SK-N-SH treated with all-trans-retinoic acid at 6 μM for 48 hours (cell line): ENCODE measurements at regions not wholly inside any gene's neighbourhood (a gene's known extent, or its start where the extent isn't known, plus 50 kb on each side); places are given as distances from the start of the nearest gene placed in this dataset.

Source experiments
- ATAC-seq: fragments of 200-7000 bp; cut with Tn5 transposase; 3 replicates; pipeline ENCODE4 v1.9.1; 2020; ENCODE audit warnings: mild to moderate bottlenecking, moderate library complexity
- BACH2 ChIP-seq: fragments of 250-450 bp; sonication (Bioruptor Pico); IDR thresholded peaks from 2 replicates; pipeline ENCODE4 v1.9.0; 2021; ENCODE audit warnings: mild to moderate bottlenecking, borderline replicate concordance
- CREB5 ChIP-seq: fragments of 250-450 bp; sonication (Bioruptor Pico); IDR thresholded peaks from 2 replicates; pipeline ENCODE4 v1.5.1; 2020; ENCODE audit warnings: low read depth, mild to moderate bottlenecking, moderate library complexity
- ESRRG ChIP-seq: fragments of 250-450 bp; sonication (Bioruptor Pico); IDR thresholded peaks from 2 replicates; pipeline ENCODE4 v1.6.1; 2021; ENCODE audit warnings: mild to moderate bottlenecking
- GLIS3 ChIP-seq: fragments of 250-450 bp; sonication (Bioruptor Pico); IDR thresholded peaks from 2 replicates; pipeline ENCODE4 v1.5.0; 2020; ENCODE audit warnings: mild to moderate bottlenecking, moderate library complexity
- ISL1 ChIP-seq: fragments of 250-450 bp; sonication (Bioruptor Pico); IDR thresholded peaks from 2 replicates; pipeline ENCODE4 v2.1.2; 2022; ENCODE audit warnings: mild to moderate bottlenecking, moderate library complexity
- OSR1 ChIP-seq: fragments of 250-450 bp; sonication (Bioruptor Pico); IDR thresholded peaks from 2 replicates; pipeline ENCODE4 v1.8.0; 2022; ENCODE audit warnings: moderate library complexity, mild to moderate bottlenecking, inconsistent platforms
- PPARA ChIP-seq: fragments of 250-450 bp; sonication (Bioruptor Pico); IDR thresholded peaks from 2 replicates; pipeline ENCODE4 v1.5.0; 2020; ENCODE audit warnings: mild to moderate bottlenecking, borderline replicate concordance
- RARB ChIP-seq: fragments of 250-450 bp; sonication (Bioruptor Pico); IDR thresholded peaks from 2 replicates; pipeline ENCODE4 v1.8.0; 2021; ENCODE audit warnings: mild to moderate bottlenecking, moderate library complexity
- SNAI2 ChIP-seq: fragments of 250-450 bp; sonication (Bioruptor Pico); IDR thresholded peaks from 2 replicates; pipeline ENCODE4 v1.5.0; 2020; ENCODE audit warnings: mild to moderate bottlenecking, moderate library complexity
- TCF4 ChIP-seq: fragments of 250-450 bp; sonication (Bioruptor Pico); IDR thresholded peaks from 2 replicates; pipeline ENCODE4 v1.8.0; 2021; ENCODE audit warnings: mild to moderate bottlenecking, moderate library complexity, borderline replicate concordance
- TOX ChIP-seq: fragments of 250-450 bp; sonication (Bioruptor Pico); IDR thresholded peaks from 2 replicates; pipeline ENCODE4 v1.8.0; 2021; ENCODE audit warnings: mild to moderate bottlenecking, moderate library complexity, borderline replicate concordance
- TSHZ2 ChIP-seq: fragments of 250-450 bp; sonication (Bioruptor Pico); IDR thresholded peaks from 2 replicates; pipeline ENCODE4 v1.5.0; 2020; ENCODE audit warnings: mild to moderate bottlenecking, moderate library complexity
- ZC3H10 ChIP-seq: fragments of 250-450 bp; sonication (Bioruptor Pico); IDR thresholded peaks from 2 replicates; pipeline ENCODE4 v1.5.1; 2021; ENCODE audit warnings: mild to moderate bottlenecking, moderate library complexity
- ZFP3 ChIP-seq: fragments of 250-450 bp; sonication (Bioruptor Pico); IDR thresholded peaks from 2 replicates; pipeline ENCODE4 v1.5.0; 2020; ENCODE audit warnings: mild to moderate bottlenecking, moderate library complexity
- ZFP30 ChIP-seq: fragments of 450-650 bp; formaldehyde crosslinking; IDR thresholded peaks from 2 replicates; pipeline ENCODE4 v1.5.0; 2022; ENCODE audit warnings: mild to moderate bottlenecking, moderate library complexity
- ZNF565 ChIP-seq: fragments of 450-650 bp; formaldehyde crosslinking; conservative IDR thresholded peaks from 2 replicates; pipeline ENCODE4 v1.5.0; 2020; ENCODE audit warnings: low read depth, mild to moderate bottlenecking, moderate library complexity
- ZNF70 ChIP-seq: fragments of 450-650 bp; formaldehyde crosslinking; IDR thresholded peaks from 2 replicates; pipeline ENCODE4 v1.5.0; 2020; ENCODE audit warnings: mild to moderate bottlenecking, moderate library complexity
- ZNF8 ChIP-seq: fragments of 450-650 bp; formaldehyde crosslinking; IDR thresholded peaks from 2 replicates; pipeline ENCODE4 v1.5.0; 2020; ENCODE audit warnings: mild to moderate bottlenecking, moderate library complexity
- TF ChIP-seq, protein P1 (sequence below): fragments of 250-450 bp; sonication (Bioruptor Pico); IDR thresholded peaks from 2 replicates; pipeline ENCODE4 v1.8.0; 2020; ENCODE audit warnings: mild to moderate bottlenecking, moderate library complexity, borderline replicate concordance
- TF ChIP-seq, protein P2 (sequence below): fragments of 250-450 bp; sonication (Bioruptor Pico); IDR thresholded peaks from 2 replicates; pipeline ENCODE4 v1.8.0; 2021; ENCODE audit warnings: low read depth, mild to moderate bottlenecking, moderate library complexity, borderline replicate concordance
- TF ChIP-seq, protein P3 (sequence below): fragments of 250-450 bp; sonication (Bioruptor Pico); IDR thresholded peaks from 2 replicates; pipeline ENCODE4 v1.5.1; 2021; ENCODE audit warnings: mild to moderate bottlenecking, moderate library complexity

GRCh38 chr12:91732086-91732485 is 413.6 kb downstream of the BTG1 start (continued):
- TF ChIP-seq, protein P1, sequence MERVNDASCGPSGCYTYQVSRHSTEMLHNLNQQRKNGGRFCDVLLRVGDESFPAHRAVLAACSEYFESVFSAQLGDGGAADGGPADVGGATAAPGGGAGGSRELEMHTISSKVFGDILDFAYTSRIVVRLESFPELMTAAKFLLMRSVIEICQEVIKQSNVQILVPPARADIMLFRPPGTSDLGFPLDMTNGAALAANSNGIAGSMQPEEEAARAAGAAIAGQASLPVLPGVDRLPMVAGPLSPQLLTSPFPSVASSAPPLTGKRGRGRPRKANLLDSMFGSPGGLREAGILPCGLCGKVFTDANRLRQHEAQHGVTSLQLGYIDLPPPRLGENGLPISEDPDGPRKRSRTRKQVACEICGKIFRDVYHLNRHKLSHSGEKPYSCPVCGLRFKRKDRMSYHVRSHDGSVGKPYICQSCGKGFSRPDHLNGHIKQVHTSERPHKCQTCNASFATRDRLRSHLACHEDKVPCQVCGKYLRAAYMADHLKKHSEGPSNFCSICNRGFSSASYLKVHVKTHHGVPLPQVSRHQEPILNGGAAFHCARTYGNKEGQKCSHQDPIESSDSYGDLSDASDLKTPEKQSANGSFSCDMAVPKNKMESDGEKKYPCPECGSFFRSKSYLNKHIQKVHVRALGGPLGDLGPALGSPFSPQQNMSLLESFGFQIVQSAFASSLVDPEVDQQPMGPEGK (CRISPR knock-in tag), result no peak
- no peak for TF ChIP-seq TCF4 (CRISPR knock-in tag)
- TF ChIP-seq TSHZ2 (CRISPR knock-in tag), result no peak
- TF ChIP-seq SNAI2 (CRISPR knock-in tag), result no peak
- no peak for TF ChIP-seq RARB (CRISPR knock-in tag)
- TF ChIP-seq ESRRG, result no peak

DNA sequence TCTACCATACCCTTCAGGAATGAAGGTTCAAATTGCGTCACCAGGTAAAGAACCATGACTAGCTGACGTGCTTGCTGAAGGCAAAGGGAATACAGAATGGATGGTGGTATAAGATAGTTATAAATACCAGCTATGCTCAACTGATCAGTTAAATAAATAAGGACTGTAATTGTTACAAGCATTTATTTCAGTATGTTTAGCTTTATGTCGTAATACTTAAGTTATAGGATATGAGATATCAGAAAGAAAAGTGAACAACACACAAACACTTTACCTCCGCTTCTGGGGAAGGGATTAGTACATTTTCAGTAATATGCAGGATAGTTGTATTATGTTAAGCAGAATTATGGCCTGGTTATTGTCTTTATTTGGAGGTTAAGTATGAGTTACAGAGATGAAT is 416.1 kb downstream of the BTG1 start:
- TF ChIP-seq ZC3H10 (CRISPR knock-in tag) (no peak), PPARA (CRISPR knock-in tag) (no peak), ZFP30 (CRISPR knock-in tag) (no peak), TOX (CRISPR knock-in tag) (no peak), ZFP3 (no peak), GLIS3 (CRISPR knock-in tag) (no peak), ZNF70 (CRISPR knock-in tag) (no peak)
- TF ChIP-seq, protein P2, sequence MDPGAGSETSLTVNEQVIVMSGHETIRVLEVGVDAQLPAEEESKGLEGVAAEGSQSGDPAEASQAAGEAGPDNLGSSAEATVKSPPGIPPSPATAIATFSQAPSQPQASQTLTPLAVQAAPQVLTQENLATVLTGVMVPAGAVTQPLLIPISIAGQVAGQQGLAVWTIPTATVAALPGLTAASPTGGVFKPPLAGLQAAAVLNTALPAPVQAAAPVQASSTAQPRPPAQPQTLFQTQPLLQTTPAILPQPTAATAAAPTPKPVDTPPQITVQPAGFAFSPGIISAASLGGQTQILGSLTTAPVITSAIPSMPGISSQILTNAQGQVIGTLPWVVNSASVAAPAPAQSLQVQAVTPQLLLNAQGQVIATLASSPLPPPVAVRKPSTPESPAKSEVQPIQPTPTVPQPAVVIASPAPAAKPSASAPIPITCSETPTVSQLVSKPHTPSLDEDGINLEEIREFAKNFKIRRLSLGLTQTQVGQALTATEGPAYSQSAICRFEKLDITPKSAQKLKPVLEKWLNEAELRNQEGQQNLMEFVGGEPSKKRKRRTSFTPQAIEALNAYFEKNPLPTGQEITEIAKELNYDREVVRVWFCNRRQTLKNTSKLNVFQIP (CRISPR knock-in tag), result no peak
- TF ChIP-seq, all 23 proteins: peak for 0
- ATAC-seq, result no peak

- ATAC-seq, result no peak
- TF ChIP-seq ESRRG (no peak), ZNF8 (CRISPR knock-in tag) (no peak), ZNF565 (no peak), ISL1 (no peak), TOX (CRISPR knock-in tag) (no peak), BACH2 (no peak), GLIS3 (CRISPR knock-in tag) (no peak), PPARA (CRISPR knock-in tag) (no peak), TCF4 (CRISPR knock-in tag) (no peak)
- TF ChIP-seq, protein P3, sequence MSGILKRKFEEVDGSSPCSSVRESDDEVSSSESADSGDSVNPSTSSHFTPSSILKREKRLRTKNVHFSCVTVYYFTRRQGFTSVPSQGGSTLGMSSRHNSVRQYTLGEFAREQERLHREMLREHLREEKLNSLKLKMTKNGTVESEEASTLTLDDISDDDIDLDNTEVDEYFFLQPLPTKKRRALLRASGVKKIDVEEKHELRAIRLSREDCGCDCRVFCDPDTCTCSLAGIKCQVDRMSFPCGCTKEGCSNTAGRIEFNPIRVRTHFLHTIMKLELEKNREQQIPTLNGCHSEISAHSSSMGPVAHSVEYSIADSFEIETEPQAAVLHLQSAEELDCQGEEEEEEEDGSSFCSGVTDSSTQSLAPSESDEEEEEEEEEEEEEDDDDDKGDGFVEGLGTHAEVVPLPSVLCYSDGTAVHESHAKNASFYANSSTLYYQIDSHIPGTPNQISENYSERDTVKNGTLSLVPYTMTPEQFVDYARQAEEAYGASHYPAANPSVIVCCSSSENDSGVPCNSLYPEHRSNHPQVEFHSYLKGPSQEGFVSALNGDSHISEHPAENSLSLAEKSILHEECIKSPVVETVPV (CRISPR knock-in tag), result no peak
- TF ChIP-seq, protein P2 (CRISPR knock-in tag), result no peak
Measured at GRCh38 chr12:91723191-91723590, 422.5 kb downstream of the BTG1 start.

GRCh38 chr12:91722072-91722471 is 423.6 kb downstream of the BTG1 start:
- ATAC-seq, result no peak
- TF ChIP-seq ESRRG (no peak), ZNF565 (no peak), RARB (CRISPR knock-in tag) (no peak), OSR1 (no peak), BACH2 (no peak), ZFP3 (no peak), TOX (CRISPR knock-in tag) (no peak), TCF4 (CRISPR knock-in tag) (no peak), ZNF70 (CRISPR knock-in tag) (no peak), CREB5 (no peak), PPARA (CRISPR knock-in tag) (no peak)
- TF ChIP-seq, protein P1 (CRISPR knock-in tag), result no peak
- TF ChIP-seq, protein P2 (CRISPR knock-in tag), result no peak
